Islet precursor cell (in vitro differentiated cells): ENCODE measurements at regions not wholly inside any gene's neighbourhood (a gene's known extent, or its start where the extent isn't known, plus 50 kb on each side); places are given as distances from the start of the nearest gene placed in this dataset.

Experiments
- DNase-seq: peaks from one replicate; pipeline ENCODE4 v3.0.0-alpha.2; 2018

GRCh38 chr5:142432369-142432863 lies 107.6 kb upstream of the SPRY4 start:
- peak; percentile 50 for DNase-seq

GRCh38 chr5:142428773-142429473 lies 104.1 kb upstream of the SPRY4 start:
- DNase-seq: peak; percentile 45

GRCh38 chr5:142428036-142428772 lies 103.4 kb upstream of the SPRY4 start:
- DNase-seq: peak; percentile 28

DNA sequence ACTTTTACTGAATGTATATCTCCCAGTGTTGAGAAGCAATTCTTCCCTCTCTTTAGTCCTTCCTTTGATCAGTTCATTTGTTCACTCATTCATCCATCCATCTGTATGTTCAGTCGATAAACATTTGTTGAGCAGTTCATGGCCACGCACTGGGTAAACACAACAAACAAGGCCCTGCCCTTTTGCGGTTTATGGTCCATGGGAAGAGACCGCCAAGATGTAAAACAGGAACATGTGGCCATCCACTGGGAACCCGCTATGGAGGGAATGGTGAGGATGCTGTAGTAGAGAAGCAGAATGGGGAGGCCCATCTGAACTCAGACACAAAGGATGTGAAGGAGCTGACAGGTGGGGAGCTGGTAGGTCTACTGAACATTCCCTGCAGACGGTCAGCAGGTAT lies 102.7 kb upstream of the SPRY4 start:
- DNase-seq: peak; percentile 22

DNA sequence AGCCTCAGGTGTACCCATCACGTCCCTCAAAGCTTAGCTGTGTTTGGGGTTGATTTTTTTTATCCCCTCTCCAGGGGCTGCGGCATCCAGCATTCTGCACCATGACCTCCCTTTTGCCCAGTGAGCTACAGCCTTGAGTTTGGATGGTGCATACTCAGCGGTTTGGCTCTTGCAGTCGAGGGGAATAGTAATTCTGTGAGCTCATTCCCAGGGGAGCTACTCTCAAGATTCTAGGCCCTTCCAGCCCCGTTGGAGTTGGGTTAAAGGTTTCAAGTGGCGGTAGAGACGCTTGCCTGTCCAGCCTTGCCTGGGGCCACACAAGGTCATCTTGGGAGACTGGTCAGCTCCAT lies 102.2 kb upstream of the SPRY4 start:
- DNase-seq: peak; percentile 43

GRCh38 chr5:142426129-142427014 lies 101.6 kb upstream of the SPRY4 start:
- DNase-seq: peak; percentile 51

DNA sequence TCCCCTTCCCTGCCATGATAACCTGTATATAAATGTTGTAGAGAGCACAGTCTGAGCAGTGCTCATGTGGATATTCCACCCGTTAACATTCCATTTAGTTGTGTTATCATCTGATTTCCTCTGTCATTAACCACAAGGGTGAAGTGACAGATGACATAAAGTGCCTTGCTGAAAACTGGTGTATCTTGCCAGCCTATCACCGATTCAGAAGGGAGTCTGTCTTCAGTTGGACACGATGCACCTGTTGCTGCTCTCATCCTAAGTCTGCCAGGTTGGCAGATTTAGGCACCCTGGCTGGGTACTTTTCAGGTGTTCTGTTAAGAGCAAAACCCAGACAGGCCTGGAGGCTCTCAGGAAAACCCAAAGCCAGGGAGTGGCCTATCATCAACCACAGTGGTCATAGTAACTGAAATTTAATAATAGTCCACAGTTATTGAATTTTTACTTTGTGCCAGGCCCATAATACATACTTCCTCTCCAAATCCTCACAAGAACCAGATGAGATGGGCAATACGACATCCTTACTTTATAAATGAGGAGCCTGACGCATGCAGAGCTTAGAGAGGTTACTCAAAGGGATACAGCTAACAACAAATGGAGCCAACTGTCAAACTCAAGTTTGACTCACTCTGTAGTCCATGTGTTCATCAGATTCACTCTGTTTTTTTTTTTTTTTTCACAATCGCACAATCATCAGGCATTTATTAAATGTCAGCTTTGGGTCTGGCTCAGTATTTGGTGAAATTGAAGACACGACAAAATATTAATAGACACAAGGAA lies 100.7 kb upstream of the SPRY4 start:
- peak; percentile 19 for DNase-seq

GRCh38 chr5:142422429-142422828 lies 97.6 kb upstream of the SPRY4 start:
- DNase-seq: no peak

- no peak for DNase-seq
These were observed 97.0 kb upstream of the SPRY4 start for GRCh38 chr5:142421621-142422397.

- no peak for DNase-seq
These were observed 96.4 kb upstream of the SPRY4 start for GRCh38 chr5:142421228-142421617.

GRCh38 chr5:142420561-142421227 lies 95.9 kb upstream of the SPRY4 start:
- DNase-seq: no peak

- no peak for DNase-seq
These were observed 87.8 kb upstream of the SPRY4 start for GRCh38 chr5:142412581-142412980.

DNA sequence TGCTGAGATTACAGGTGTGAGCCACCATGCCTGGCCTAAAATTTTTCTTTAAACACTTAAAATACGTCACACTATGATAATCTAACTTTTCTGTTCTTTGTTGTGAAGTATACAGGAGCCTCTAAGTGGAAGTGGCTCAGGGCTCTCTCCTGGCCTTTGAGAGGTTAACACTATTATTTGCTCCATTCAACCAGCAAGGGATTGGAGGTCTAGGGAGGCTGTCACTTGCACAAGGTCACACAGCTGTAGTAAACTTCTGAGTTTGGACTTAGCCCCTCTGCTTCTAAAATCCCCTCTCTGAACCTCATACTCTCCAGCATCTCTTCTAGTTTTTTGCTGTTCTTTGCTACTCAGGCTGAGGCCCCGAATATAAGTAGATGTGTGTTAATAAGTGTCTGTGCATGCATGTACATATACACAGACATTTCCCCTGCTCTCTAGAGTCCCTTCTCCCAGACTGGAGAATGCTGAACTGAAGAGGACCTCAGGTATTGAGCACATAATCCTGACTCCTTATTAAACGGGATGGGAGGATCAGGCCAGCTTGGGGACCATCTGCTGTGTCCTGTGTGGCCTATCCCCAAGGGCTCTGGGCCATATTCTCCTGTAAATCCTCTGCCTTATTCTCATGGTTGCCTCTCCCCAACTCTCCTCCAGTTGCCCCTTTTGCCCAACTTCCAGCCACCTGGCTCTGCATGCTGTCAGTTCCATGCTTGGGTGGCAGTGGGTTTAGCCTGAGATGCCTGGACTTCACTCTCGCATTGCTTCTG lies 87.0 kb upstream of the SPRY4 start:
- no peak for DNase-seq

DNA sequence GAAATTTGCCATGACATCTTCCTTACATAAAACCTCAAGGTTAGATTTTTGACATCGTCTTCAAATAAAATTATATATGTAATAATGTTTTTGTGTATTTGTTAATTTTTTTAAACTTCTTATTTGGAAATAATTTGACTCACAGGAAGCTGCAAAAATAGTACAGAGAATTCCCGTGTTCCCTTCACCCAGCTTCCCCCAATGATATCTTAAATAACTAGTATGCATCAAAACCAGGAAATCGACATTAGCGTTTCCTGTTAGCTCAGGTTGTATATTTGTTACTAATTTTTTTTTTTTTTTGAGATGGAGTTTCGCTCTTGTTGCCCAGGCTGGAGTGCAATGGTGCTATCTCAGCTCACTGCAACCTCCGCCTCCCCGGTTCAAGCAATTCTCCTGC lies 86.3 kb upstream of the SPRY4 start:
- no peak for DNase-seq

- peak; percentile 56 for DNase-seq
These were observed 84.2 kb upstream of the SPRY4 start for GRCh38 chr5:142408981-142409481.

DNA sequence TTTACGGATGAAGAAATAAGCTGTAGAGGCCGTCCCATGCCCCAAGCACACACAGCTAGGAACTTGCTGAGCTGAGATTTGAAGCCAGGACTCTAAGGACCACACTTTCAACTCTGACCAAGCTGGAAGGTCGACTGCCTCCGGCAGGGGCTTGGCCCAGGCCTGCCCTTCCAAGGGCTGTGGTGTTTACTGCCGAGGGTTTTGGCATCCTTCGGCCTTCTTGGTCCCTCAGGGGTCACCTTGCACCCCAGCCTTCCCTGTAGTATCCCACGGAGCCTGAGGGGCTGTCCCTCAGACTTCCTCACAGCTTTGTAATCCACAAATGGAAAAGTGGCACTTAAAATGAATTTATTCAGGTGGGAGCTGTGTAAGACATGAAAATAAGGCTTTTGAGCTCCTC lies 83.7 kb upstream of the SPRY4 start:
- DNase-seq: peak; percentile 42

DNA sequence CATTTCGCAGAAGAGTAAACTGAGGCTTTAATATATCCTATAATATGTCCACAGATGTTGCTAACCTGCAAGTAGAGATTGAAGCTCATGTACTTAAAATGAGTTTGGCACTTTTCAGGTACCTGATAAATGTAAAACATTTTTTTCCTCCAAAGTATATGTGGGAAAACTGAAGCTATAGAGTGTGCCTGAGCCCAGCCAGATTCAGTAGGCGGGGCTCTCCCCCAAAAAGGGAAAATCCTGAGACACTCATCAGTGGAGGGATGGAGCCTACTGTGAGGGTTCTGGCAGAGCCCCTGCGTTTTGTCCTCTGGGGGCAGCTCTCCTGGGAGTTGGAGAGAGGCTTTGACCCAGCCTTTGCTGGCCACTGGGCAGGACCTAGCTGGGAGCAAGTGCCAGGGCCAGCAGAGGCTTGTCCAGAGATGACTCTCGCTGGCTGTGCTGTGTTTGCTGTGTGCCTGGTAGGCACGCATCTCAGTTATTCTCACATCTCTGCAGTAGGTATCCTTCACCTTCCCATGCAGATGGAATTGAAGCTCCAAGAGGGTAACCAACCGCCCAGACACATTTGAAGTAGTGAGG lies 81.1 kb upstream of the SPRY4 start:
- no peak for DNase-seq

DNA sequence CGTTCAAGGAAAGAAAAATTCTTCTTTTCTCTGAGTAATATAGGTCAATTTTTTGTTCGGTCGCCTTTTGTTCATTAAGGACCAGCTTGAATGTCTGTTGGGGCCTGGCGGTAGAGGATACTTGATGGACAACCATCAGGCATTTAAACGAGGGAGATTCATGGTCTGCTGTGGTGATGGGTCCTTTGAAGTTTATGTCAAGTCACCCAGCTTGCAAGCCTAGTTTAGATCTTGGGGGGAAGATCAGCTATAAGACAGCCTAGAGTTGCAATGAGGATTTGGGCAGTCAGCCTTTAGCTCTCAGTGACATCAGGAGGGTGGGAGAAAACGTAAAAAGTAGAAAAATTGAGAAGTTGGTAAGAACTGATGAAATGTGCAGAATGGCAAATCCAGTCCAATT lies 80.2 kb upstream of the SPRY4 start:
- no peak for DNase-seq

DNA sequence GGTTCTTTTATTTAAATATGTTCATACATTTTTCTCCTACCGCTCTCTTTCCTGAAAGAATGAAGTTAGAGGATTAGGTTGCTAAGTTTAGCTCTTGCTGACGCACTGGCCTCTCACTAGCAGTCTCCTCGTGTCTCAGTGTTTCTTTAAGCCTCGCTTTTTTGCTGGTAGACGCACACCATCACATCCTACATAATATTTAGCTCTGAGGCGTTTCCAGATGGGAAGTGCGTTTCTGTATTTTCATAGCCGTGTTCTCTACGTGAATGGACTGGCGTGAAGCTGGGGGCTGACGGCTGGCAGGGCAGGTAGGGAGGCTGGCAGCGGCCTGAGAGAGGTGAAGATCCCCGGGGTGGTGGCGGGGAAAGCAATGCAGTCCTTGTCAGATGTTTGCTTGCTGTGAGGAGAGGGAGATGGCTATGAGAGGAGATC lies 79.2 kb upstream of the SPRY4 start:
- peak; percentile 48 for DNase-seq

- peak; percentile 76 for DNase-seq
These were observed 78.8 kb upstream of the SPRY4 start for GRCh38 chr5:142403583-142403982.
